H1 (cell line): ENCODE measurements at regions not wholly inside any gene's neighbourhood (a gene's known extent, or its start where the extent isn't known, plus 50 kb on each side); places are given as distances from the start of the nearest gene placed in this dataset.

Experiments used
- CBX8 ChIP-seq: fragments of 300-800, 300-1000 bp; sonication (generic); IDR thresholded peaks from 2 replicates; pipeline ENCODE4 v1.7.1; 2016; ENCODE audit warnings: low read depth, low read length, borderline replicate concordance
- CHD7 ChIP-seq: fragments of 300-600 bp; sonication (generic); IDR thresholded peaks from 2 replicates; pipeline ENCODE4 v1.7.1; 2012; ENCODE audit warnings: low read length, moderate library complexity, mild to moderate bottlenecking, inconsistent platforms; ENCODE audit not compliant: insufficient replicate concordance
- CREB1 ChIP-seq: IDR thresholded peaks from 2 replicates; pipeline ENCODE4 v1.6.1; 2012; ENCODE audit warnings: inconsistent platforms
- CTCF ChIP-seq, 3 experiments: IDR thresholded peaks; 1 replicate in 2 of 3; 2 replicates in 1 of 3; pipeline versions ENCODE4 v1.5.1 to v1.6.1; 2011; ENCODE audit warnings: low read length in 3 of 3, mild to moderate bottlenecking in 3 of 3, inconsistent platforms in 2 of 3, low read depth in 1 of 3, moderate library complexity in 1 of 3; ENCODE audit not compliant: insufficient read depth in 1 of 3; ENCODE audit errors: control extremely low read depth in 1 of 3
- EGR1 ChIP-seq: IDR thresholded peaks from 2 replicates; pipeline ENCODE4 v1.6.1; 2011; ENCODE audit warnings: low read depth, low read length, borderline replicate concordance
- EP300 ChIP-seq, 2 experiments: IDR thresholded peaks; 1 replicate in 1 of 2; 2 replicates in 1 of 2; pipeline ENCODE4 v1.6.1; 2011 to 2012; ENCODE audit warnings: low read depth in 2 of 2, low read length in 2 of 2, mild to moderate bottlenecking in 2 of 2, borderline replicate concordance in 1 of 2, inconsistent platforms in 1 of 2, moderate library complexity in 1 of 2
- EZH2 ChIP-seq: fragments of 200-600 bp; sonication (generic); IDR thresholded peaks from 2 replicates; pipeline ENCODE4 v1.7.1; 2012; ENCODE audit warnings: low read depth, mild to moderate bottlenecking, moderate library complexity, low read length, inconsistent platforms; ENCODE audit not compliant: severe bottlenecking
- FOSL1 ChIP-seq: IDR thresholded peaks from 2 replicates; pipeline ENCODE4 v1.6.1; 2011; ENCODE audit warnings: mild to moderate bottlenecking, low read depth, low read length, moderate library complexity; ENCODE audit not compliant: insufficient read depth
- JUND ChIP-seq: IDR thresholded peaks from 2 replicates; pipeline ENCODE4 v1.6.1; 2011; ENCODE audit warnings: mild to moderate bottlenecking, improper control_type of control experiment, low read length
- KDM5A ChIP-seq: fragments of 200-600 bp; IDR thresholded peaks from 2 replicates; pipeline ENCODE4 v1.7.1; 2012; ENCODE audit warnings: mild to moderate bottlenecking, low read length, inconsistent platforms, mixed read lengths
- POLR2A ChIP-seq, 2 experiments: IDR thresholded peaks; 1 replicate in 1 of 2; 2 replicates in 1 of 2; pipeline ENCODE4 v1.6.1; 2011; ENCODE audit warnings: low read depth in 2 of 2, low read length in 2 of 2, mild to moderate bottlenecking in 2 of 2; ENCODE audit errors: control extremely low read depth in 1 of 2
- RAD21 ChIP-seq, 2 experiments: IDR thresholded peaks in 1 of 2; conservative IDR thresholded peaks in 1 of 2; 2 replicates each; pipeline ENCODE4 v1.6.1; 2011; ENCODE audit warnings: low read depth in 2 of 2, low read length in 2 of 2, improper control_type of control experiment in 1 of 2, inconsistent platforms in 1 of 2, mild to moderate bottlenecking in 1 of 2, moderate library complexity in 1 of 2
- SP1 ChIP-seq: IDR thresholded peaks from 2 replicates; pipeline ENCODE4 v1.6.1; 2011; ENCODE audit warnings: low read depth, low read length
- SRF ChIP-seq: IDR thresholded peaks from 2 replicates; pipeline ENCODE4 v1.6.1; 2011; ENCODE audit warnings: mild to moderate bottlenecking, low read depth, low read length, moderate library complexity

DNA sequence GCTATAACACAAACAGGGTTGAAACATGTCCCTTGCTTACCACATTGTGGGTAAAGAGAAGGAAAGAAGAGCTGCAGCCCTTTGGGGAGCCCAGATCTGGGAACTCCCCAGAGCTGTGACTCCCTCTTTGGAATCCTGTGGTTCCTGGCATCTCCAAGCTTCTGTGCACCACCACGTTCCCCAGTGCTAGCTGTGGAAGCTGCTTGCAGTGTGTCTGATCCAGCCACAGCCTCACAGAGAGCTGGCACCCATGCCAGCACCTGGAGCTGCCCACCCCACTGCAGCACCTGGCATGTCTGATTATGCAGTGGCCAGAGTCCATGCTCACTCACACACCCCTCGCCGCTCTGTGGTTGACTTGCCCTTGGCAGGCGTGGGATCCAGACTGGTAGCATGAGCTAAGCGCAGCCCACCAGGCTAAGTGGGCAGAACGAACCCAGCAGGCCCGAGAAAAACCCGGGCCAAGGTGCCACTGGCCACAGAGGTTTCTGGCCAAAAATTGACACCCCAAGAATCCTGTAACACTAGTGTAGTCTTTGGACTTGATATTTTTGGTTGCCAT is 252.6 kb upstream of the KCNJ16 start:
- no peak for TF ChIP-seq RAD21 (IDR thresholded peaks at IDR 0.05 in 1 of 2, conservative IDR thresholded peaks at IDR 0.05 in 1 of 2; ENCODE audit: low read depth in 2 of 2, low read length in 2 of 2)
- TF ChIP-seq FOSL1 = no peak
- TF ChIP-seq EGR1 = no peak
- TF ChIP-seq EZH2 = no peak
- TF ChIP-seq CHD7 = no peak
- TF ChIP-seq CTCF (IDR thresholded peaks at IDR 0.05; ENCODE audit: control extremely low read depth in 1 of 3, insufficient read depth in 1 of 3, low read depth in 1 of 3, low read length in 3 of 3) = no peak
- no peak for TF ChIP-seq CREB1
- no peak for TF ChIP-seq POLR2A (IDR thresholded peaks at IDR 0.05; ENCODE audit: control extremely low read depth in 1 of 2, low read depth in 2 of 2, low read length in 2 of 2)
- TF ChIP-seq EP300 (IDR thresholded peaks at IDR 0.05; ENCODE audit: borderline replicate concordance in 1 of 2, low read depth in 2 of 2, low read length in 2 of 2) = no peak
- no peak for TF ChIP-seq JUND
- TF ChIP-seq SRF = no peak
- TF ChIP-seq KDM5A = no peak
- TF ChIP-seq CBX8 = no peak
- TF ChIP-seq SP1 = no peak
